ENCODE measurements at regions not wholly inside any gene's neighbourhood (a gene's known extent, or its start where the extent isn't known, plus 50 kb on each side); places are given as distances from the start of the nearest gene placed in this dataset.

- TF ChIP-seq, protein P1, sequence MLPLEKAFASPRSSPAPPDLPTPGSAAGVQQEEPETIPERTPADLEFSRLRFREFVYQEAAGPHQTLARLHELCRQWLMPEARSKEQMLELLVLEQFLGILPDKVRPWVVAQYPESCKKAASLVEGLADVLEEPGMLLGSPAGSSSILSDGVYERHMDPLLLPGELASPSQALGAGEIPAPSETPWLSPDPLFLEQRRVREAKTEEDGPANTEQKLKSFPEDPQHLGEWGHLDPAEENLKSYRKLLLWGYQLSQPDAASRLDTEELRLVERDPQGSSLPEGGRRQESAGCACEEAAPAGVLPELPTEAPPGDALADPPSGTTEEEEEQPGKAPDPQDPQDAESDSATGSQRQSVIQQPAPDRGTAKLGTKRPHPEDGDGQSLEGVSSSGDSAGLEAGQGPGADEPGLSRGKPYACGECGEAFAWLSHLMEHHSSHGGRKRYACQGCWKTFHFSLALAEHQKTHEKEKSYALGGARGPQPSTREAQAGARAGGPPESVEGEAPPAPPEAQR (CRISPR knock-in tag; IDR thresholded peaks at IDR 0.05), result no peak
- TF ChIP-seq, protein P2, sequence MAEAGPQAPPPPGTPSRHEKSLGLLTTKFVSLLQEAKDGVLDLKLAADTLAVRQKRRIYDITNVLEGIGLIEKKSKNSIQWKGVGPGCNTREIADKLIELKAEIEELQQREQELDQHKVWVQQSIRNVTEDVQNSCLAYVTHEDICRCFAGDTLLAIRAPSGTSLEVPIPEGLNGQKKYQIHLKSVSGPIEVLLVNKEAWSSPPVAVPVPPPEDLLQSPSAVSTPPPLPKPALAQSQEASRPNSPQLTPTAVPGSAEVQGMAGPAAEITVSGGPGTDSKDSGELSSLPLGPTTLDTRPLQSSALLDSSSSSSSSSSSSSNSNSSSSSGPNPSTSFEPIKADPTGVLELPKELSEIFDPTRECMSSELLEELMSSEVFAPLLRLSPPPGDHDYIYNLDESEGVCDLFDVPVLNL (CRISPR knock-in tag; IDR thresholded peaks at IDR 0.05; ENCODE audit: borderline replicate concordance, low read depth), result no peak
- TF ChIP-seq TEAD4 (CRISPR knock-in tag; IDR thresholded peaks at IDR 0.05) (no peak), PRRX2 (CRISPR knock-in tag; IDR thresholded peaks at IDR 0.05) (no peak), ZNF396 (CRISPR knock-in tag; IDR thresholded peaks at IDR 0.05; ENCODE audit: borderline replicate concordance) (no peak), ZNF219 (CRISPR knock-in tag; IDR thresholded peaks at IDR 0.05; ENCODE audit: borderline replicate concordance) (no peak), ZBTB21 (CRISPR knock-in tag; IDR thresholded peaks at IDR 0.05; ENCODE audit: borderline replicate concordance) (no peak), IRF1 (CRISPR knock-in tag; IDR thresholded peaks at IDR 0.05) (no peak), CREB1 (CRISPR knock-in tag; IDR thresholded peaks at IDR 0.05) (no peak), ZNF232 (CRISPR knock-in tag; IDR thresholded peaks at IDR 0.05) (no peak), ETV6 (CRISPR knock-in tag; IDR thresholded peaks at IDR 0.05) (no peak), KAT7 (CRISPR knock-in tag; IDR thresholded peaks at IDR 0.05; ENCODE audit: borderline replicate concordance) (no peak), FOXP1 (CRISPR knock-in tag; IDR thresholded peaks at IDR 0.05; ENCODE audit: borderline replicate concordance) (no peak)
These were observed 203.5 kb upstream of the NECTIN3 start (continued) for GRCh38 chr3:110868106-110868505.

- Mint-ChIP-seq H3K4me3 (no peak overlapping the region), H3K27me3 (ENCODE audit: low read depth) (no peaks in the 10 kb centered on the region), H3K27ac (no peak overlapping the region), H3K9me3 (peaks cover 28% of the 10 kb centered on the region), H3K4me1 (no peaks in the 10 kb centered on the region), H3K36me3 (peaks cover 9% of the 10 kb centered on the region)
- DNase-seq (ENCODE audit: low spot score) (no peak), ATAC-seq (no peak)
- CTCF ChIA-PET, result interaction anchor here (1.0 kb wide), 1 partner anchor 137 kb away, joined by 4 read pairs; no protein-coding TSS in a partner anchor
- POLR2A ChIA-PET, result no interaction called here
- TF ChIP-seq RELA (CRISPR knock-in tag; IDR thresholded peaks at IDR 0.05; ENCODE audit: borderline replicate concordance) (no peak), ZNF138 (CRISPR knock-in tag; conservative IDR thresholded peaks at IDR 0.05) (no peak), ZNF416 (CRISPR knock-in tag; IDR thresholded peaks at IDR 0.05) (no peak), ATF1 (CRISPR knock-in tag; IDR thresholded peaks at IDR 0.05) (no peak), ZNF396 (CRISPR knock-in tag; IDR thresholded peaks at IDR 0.05; ENCODE audit: borderline replicate concordance) (no peak), ZNF121 (CRISPR knock-in tag; IDR thresholded peaks at IDR 0.05) (no peak), IRF1 (CRISPR knock-in tag; IDR thresholded peaks at IDR 0.05) (no peak), NFATC4 (CRISPR knock-in tag; IDR thresholded peaks at IDR 0.05) (no peak), CBFB (CRISPR knock-in tag; IDR thresholded peaks at IDR 0.05; ENCODE audit: low read depth) (no peak), RORB (CRISPR knock-in tag; IDR thresholded peaks at IDR 0.05) (no peak)
- TF ChIP-seq, protein P3, sequence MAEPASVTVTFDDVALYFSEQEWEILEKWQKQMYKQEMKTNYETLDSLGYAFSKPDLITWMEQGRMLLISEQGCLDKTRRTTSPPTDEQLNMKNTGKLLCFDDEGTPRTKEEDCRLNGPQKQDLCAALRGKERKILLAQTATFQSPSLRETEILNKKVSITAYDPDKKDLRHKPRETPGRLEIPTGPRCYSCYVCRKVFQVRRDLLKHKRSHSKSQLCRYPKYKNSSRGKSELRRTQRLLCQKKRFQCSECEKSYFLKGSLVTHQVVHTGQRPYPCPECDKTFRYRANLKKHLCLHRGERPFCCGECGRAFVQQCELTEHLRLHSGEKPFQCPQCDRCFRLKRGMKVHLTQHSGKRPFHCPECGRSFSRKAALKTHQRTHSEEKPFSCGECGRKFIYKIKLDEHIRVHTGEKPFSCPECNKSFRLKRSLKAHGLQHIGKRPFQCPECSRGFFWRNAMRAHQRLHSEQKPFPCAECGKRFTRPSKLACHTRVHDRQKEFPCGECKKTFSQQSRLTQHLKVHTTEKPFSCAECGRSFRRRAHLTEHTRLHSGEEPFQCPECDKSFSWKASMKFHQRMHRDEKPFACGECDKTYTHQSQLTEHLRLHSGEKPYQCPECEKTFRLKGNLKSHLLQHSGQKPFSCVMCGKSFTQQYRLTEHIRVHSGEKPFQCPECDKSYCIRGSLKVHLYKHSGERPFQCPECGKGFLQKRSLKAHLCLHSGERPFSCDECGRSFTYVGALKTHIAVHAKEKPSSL (CRISPR knock-in tag; conservative IDR thresholded peaks at IDR 0.05), result no peak
- TF ChIP-seq, protein P1 (CRISPR knock-in tag; IDR thresholded peaks at IDR 0.05), result no peak
- TF ChIP-seq, protein P4, sequence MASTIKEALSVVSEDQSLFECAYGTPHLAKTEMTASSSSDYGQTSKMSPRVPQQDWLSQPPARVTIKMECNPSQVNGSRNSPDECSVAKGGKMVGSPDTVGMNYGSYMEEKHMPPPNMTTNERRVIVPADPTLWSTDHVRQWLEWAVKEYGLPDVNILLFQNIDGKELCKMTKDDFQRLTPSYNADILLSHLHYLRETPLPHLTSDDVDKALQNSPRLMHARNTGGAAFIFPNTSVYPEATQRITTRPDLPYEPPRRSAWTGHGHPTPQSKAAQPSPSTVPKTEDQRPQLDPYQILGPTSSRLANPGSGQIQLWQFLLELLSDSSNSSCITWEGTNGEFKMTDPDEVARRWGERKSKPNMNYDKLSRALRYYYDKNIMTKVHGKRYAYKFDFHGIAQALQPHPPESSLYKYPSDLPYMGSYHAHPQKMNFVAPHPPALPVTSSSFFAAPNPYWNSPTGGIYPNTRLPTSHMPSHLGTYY (CRISPR knock-in tag; IDR thresholded peaks at IDR 0.05), result no peak
- TF ChIP-seq, protein P5, sequence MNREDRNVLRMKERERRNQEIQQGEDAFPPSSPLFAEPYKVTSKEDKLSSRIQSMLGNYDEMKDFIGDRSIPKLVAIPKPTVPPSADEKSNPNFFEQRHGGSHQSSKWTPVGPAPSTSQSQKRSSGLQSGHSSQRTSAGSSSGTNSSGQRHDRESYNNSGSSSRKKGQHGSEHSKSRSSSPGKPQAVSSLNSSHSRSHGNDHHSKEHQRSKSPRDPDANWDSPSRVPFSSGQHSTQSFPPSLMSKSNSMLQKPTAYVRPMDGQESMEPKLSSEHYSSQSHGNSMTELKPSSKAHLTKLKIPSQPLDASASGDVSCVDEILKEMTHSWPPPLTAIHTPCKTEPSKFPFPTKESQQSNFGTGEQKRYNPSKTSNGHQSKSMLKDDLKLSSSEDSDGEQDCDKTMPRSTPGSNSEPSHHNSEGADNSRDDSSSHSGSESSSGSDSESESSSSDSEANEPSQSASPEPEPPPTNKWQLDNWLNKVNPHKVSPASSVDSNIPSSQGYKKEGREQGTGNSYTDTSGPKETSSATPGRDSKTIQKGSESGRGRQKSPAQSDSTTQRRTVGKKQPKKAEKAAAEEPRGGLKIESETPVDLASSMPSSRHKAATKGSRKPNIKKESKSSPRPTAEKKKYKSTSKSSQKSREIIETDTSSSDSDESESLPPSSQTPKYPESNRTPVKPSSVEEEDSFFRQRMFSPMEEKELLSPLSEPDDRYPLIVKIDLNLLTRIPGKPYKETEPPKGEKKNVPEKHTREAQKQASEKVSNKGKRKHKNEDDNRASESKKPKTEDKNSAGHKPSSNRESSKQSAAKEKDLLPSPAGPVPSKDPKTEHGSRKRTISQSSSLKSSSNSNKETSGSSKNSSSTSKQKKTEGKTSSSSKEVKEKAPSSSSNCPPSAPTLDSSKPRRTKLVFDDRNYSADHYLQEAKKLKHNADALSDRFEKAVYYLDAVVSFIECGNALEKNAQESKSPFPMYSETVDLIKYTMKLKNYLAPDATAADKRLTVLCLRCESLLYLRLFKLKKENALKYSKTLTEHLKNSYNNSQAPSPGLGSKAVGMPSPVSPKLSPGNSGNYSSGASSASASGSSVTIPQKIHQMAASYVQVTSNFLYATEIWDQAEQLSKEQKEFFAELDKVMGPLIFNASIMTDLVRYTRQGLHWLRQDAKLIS (CRISPR knock-in tag; IDR thresholded peaks at IDR 0.05; ENCODE audit: borderline replicate concordance), result no peak
These were observed 201.9 kb upstream of the NECTIN3 start for GRCh38 chr3:110869736-110870135.

Measured in WTC11 (cell line).